Right lobe of liver (tissue), 4 donors: ENCODE measurements at regions not wholly inside any gene's neighbourhood (a gene's known extent, or its start where the extent isn't known, plus 50 kb on each side); places are given as distances from the start of the nearest gene placed in this dataset.

Source experiments
- POLR2A ChIP-seq: fragments of 450-650 bp; IDR thresholded peaks from one replicate; pipeline ENCODE4 v1.6.1; 2017; ENCODE audit warnings: antibody characterized with exemption, mild to moderate bottlenecking
- TF ChIP-seq, protein P1 (sequence below), 4 donors: fragments of 200-600 bp in 3 of 4; fragments of 450-650 bp in 1 of 4; IDR thresholded peaks; one replicate each; pipeline versions ENCODE4 v1.5.1 to v1.8.0; 2016 to 2022; ENCODE audit warnings: antibody characterized with exemption in 4 of 4, mild to moderate bottlenecking in 2 of 4
- donor health status: DM: no; HTN: no; CAD: no.
- donor health status: DM: no; HTN: no; CAD: no.
- donor health status: DM: no; HTN: yes; CAD: no.

DNA sequence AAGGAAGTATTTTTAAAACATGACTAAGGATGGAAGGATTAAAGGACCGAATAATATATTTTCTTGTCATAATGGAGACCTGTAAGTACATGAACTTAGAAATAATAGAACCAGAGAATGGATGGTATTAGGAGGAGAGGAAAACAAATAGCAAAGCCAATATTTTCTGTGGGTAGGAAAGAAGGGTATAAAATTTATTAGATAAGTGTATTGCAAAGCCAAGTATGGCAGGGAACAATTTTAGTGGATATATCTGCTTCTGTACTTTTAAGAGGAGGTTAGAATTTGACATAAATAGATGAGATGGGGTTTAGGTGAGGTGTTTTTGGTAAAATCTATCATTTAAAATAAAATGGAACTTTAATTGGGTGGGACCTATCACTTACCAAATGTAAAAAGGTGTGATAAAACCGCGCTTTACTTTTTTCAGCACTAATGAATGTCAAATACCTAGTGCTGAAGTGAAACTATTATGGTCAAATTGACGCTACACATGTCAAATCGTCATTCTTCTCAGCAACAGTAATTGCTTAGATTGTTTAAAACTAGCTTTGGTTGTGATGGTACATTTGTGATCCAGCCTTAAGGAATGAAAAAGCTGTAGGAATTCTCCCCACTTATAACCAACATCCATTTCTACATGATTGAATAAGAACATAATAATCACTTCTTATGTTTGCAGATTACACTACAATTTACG is 78.1 kb upstream of the ZEB2 start:
- TF ChIP-seq, protein P1, sequence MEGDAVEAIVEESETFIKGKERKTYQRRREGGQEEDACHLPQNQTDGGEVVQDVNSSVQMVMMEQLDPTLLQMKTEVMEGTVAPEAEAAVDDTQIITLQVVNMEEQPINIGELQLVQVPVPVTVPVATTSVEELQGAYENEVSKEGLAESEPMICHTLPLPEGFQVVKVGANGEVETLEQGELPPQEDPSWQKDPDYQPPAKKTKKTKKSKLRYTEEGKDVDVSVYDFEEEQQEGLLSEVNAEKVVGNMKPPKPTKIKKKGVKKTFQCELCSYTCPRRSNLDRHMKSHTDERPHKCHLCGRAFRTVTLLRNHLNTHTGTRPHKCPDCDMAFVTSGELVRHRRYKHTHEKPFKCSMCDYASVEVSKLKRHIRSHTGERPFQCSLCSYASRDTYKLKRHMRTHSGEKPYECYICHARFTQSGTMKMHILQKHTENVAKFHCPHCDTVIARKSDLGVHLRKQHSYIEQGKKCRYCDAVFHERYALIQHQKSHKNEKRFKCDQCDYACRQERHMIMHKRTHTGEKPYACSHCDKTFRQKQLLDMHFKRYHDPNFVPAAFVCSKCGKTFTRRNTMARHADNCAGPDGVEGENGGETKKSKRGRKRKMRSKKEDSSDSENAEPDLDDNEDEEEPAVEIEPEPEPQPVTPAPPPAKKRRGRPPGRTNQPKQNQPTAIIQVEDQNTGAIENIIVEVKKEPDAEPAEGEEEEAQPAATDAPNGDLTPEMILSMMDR (IDR thresholded peaks at IDR 0.05), result no peak
- no peak for TF ChIP-seq POLR2A
